GM18498 (cell line): ENCODE measurements at regions not wholly inside any gene's neighbourhood (a gene's known extent, or its start where the extent isn't known, plus 50 kb on each side); places are given as distances from the start of the nearest gene placed in this dataset.

ENCODE experiments used
- ATAC-seq: cut with Tn5 transposase; IDR thresholded peaks from one replicate; pipeline ENCODE4 v1.9.1; 2021; ENCODE audit warnings: mild to moderate bottlenecking, moderate library complexity; ENCODE audit not compliant: unreplicated experiment

- no peak for ATAC-seq
Observed at GRCh38 chr10:90175161-90175681, 473.8 kb downstream of the KIF20B start.

- no peak for ATAC-seq
Observed at GRCh38 chr10:90179696-90180407, 478.5 kb downstream of the KIF20B start.

- no peak for ATAC-seq
Observed at GRCh38 chr10:90180886-90181691, 479.7 kb downstream of the KIF20B start.

GRCh38 chr10:90192825-90193224 lies 491.4 kb downstream of the KIF20B start:
- no peak for ATAC-seq

GRCh38 chr10:90193240-90193985 lies 492.0 kb downstream of the KIF20B start:
- no peak for ATAC-seq

GRCh38 chr10:90195288-90195840 lies 494.0 kb downstream of the KIF20B start:
- no peak for ATAC-seq

GRCh38 chr10:90197766-90198165 lies 496.4 kb downstream of the KIF20B start:
- no peak for ATAC-seq

- no peak for ATAC-seq
Observed at GRCh38 chr10:90199093-90199492, 497.7 kb downstream of the KIF20B start.

- no peak for ATAC-seq
Observed at GRCh38 chr10:90199513-90199912, 498.1 kb downstream of the KIF20B start.

- no peak for ATAC-seq
Observed at GRCh38 chr10:90204131-90204955, 503.0 kb downstream of the KIF20B start.

- ATAC-seq: no peak
Observed at GRCh38 chr10:90204956-90205314, 503.5 kb downstream of the KIF20B start.

GRCh38 chr10:90205340-90205739 lies 503.9 kb downstream of the KIF20B start:
- ATAC-seq: no peak

- ATAC-seq: no peak
Observed at GRCh38 chr10:90213346-90213745, 512.0 kb downstream of the KIF20B start.

- ATAC-seq: no peak
Observed at GRCh38 chr10:90218846-90219245, 517.5 kb downstream of the KIF20B start.

GRCh38 chr10:90222372-90222771 lies 521.0 kb downstream of the KIF20B start:
- ATAC-seq: no peak

- no peak for ATAC-seq
Observed at GRCh38 chr10:90222939-90223338, 521.5 kb downstream of the KIF20B start.

- ATAC-seq: no peak
Observed at GRCh38 chr10:90224791-90225566, 523.6 kb downstream of the KIF20B start.

- no peak for ATAC-seq
Observed at GRCh38 chr10:90226517-90226916, 525.1 kb downstream of the KIF20B start.

- no peak for ATAC-seq
Observed at GRCh38 chr10:90227217-90227656, 525.8 kb downstream of the KIF20B start.
